Stimulated activated naive CD8-positive, alpha-beta T cell treated with anti-CD3 and anti-CD28 coated beads, Interleukin-15, amount 100 ng/mL, for 72 hours (primary cell): ENCODE measurements at regions not wholly inside any gene's neighbourhood (a gene's known extent, or its start where the extent isn't known, plus 50 kb on each side); places are given as distances from the start of the nearest gene placed in this dataset.

ENCODE experiments used
- ATAC-seq: fragments of 150-1000 bp; cut with Tn5 transposase; 2 replicates; pipeline ENCODE4 v1.10.0; 2021; ENCODE audit warnings: mild to moderate bottlenecking, moderate library complexity
- DNase-seq, 2 donors: peaks; one replicate each; pipeline ENCODE4 v3.0.0; 2021 to 2022
- H3K27ac Mint-ChIP-seq, 2 donors: one replicate each; pipeline ENCODE4 v1.8.0; 2022; ENCODE audit warnings: mild to moderate bottlenecking in 2 of 2, mixed read lengths in 2 of 2, moderate library complexity in 2 of 2
- H3K27me3 Mint-ChIP-seq: one replicate; pipeline ENCODE4 v1.8.0; 2022; ENCODE audit warnings: mixed read lengths
- H3K4me1 Mint-ChIP-seq: one replicate; pipeline ENCODE4 v1.8.0; 2022; ENCODE audit warnings: mild to moderate bottlenecking, mixed read lengths
- H3K4me3 Mint-ChIP-seq, 2 donors: one replicate each; pipeline ENCODE4 v1.8.0; 2022; ENCODE audit warnings: mild to moderate bottlenecking in 2 of 2, mixed read lengths in 2 of 2, moderate library complexity in 1 of 2
- H3K9me3 Mint-ChIP-seq, 2 donors: one replicate each; pipeline ENCODE4 v1.8.0; 2022; ENCODE audit warnings: mixed read lengths in 2 of 2

DNA sequence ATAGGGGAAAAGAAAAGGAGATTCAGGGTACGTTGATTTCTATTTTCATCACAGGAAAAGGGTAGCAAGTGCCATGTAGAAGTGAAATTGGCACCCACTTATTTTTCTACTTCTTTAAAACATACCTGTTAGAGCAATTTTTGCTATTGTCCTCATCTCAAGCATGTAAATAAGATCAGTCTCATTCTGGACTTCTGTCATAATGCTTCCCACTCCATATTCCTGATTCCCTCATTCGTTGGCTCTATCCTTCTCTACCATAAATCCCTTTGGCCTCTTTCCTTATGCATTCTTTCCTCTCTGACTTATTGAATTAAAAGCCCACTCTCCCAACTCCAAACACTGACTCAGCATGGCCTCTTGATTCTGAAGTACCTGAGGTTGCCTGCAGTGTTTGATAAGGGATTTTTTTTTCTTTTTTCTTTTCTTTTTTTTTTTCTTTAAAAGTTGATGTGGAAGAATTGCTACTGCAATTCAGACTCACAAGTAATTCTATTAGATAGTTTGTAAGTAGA is 465.7 kb downstream of the SLITRK6 start:
- Mint-ChIP-seq H3K27me3 (no peaks in the 10 kb centered on the region), H3K9me3 (peaks cover 8 to 9% of the 10 kb centered on the region in 2 donors), H3K4me3 (no peak overlapping the region), H3K4me1 (no peaks in the 10 kb centered on the region), H3K27ac (no peak overlapping the region)
- ATAC-seq (no peak), DNase-seq (no peak)

DNA sequence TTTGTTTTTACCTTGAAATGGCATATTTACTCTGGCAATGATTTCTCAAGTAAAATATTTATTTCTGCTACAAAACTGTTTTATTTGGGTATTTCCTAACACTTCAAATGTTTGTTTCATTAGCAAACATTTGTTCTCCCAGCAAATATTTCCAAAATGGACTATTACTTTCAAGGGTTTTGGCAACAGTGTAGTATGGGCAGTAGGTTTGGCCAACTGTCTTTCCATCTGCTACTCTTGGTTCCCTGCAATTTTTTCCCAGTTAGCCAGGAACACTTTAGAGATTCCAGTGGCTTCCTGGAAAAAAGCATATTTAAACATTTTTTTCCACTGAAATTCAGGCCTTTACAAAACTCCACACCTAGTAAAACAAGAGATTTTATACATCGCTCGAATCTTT is 466.6 kb downstream of the SLITRK6 start:
- no peak for DNase-seq
- no peak for ATAC-seq
- no peaks in the 10 kb centered on the region for H3K27me3 Mint-ChIP-seq
- H3K9me3 Mint-ChIP-seq: peaks cover 8 to 9% of the 10 kb centered on the region in 2 donors
- no peak overlapping the region for H3K4me3 Mint-ChIP-seq
- no peaks in the 10 kb centered on the region for H3K4me1 Mint-ChIP-seq
- no peak overlapping the region for H3K27ac Mint-ChIP-seq

DNA sequence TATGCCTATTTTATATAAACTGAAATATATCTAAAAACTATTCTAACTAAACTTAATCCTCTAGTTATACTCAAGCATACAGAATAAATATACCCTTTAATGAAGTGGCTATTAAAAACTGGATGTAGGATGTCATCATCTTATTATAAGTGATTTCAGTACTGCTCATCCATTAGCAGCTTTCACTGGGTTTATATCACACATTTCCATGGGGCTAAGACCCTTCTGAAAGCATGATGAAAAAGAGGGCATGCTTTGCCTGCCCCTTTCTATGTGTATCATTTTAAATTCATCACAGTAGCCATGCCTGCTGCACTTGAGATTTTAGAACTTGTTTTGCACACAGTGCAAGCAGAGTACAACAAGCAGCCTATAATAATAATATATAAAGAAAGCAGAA is 477.5 kb downstream of the SLITRK6 start:
- Mint-ChIP-seq H3K4me3 (no peak overlapping the region), H3K27me3 (no peaks in the 10 kb centered on the region), H3K27ac (no peak overlapping the region), H3K9me3 (no peaks in the 10 kb centered on the region), H3K4me1 (no peaks in the 10 kb centered on the region)
- no peak for DNase-seq
- no peak for ATAC-seq

DNA sequence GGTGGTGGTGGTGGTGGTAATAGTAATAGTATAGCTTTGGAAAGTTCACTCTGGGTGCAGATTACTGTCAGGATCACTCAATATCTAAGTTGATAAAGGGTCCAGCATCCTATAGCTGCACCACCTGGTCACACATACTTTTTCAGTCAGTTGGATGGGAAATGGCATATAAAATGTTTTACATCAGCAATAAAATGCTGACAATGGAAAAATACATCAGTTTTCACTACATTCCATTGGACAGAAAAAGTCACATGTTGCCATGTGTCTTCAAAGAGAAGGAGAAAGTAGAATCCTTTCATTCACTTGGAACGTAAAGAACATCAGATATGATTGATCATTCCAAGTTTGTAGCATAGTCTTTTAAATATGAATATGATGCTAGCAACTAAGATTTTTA is 481.4 kb downstream of the SLITRK6 start:
- DNase-seq (no peak), ATAC-seq (no peak)
- Mint-ChIP-seq H3K9me3 (no peaks in the 10 kb centered on the region), H3K27me3 (no peaks in the 10 kb centered on the region), H3K4me1 (no peaks in the 10 kb centered on the region), H3K4me3 (no peak overlapping the region), H3K27ac (no peak overlapping the region)

DNA sequence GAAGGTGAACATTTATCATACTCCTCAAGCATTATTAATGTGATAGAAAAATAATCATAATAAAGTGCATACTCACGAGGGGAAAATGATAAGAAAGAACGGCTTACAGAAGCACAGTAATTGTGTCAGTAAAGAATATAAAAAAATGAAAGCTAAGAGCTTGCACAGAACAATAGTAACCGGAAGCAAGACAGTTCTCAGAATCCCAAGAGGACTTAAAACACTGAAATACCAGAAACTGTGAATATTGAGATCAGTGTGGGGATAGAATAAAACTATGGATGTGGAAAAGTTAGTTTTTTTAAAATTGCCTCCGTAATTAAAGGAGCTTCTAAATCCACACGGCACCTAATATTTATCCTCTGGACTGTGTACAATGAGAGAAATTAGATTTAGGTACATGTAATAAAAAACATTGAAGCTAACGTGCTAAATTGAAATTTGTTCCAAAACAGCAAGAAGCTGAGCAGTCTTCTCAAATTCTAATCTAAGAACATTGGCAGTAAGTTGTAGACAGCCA is 482.7 kb downstream of the SLITRK6 start:
- Mint-ChIP-seq H3K27ac (no peak overlapping the region), H3K4me3 (no peak overlapping the region), H3K9me3 (no peaks in the 10 kb centered on the region), H3K27me3 (no peaks in the 10 kb centered on the region), H3K4me1 (no peaks in the 10 kb centered on the region)
- DNase-seq (no peak), ATAC-seq (no peak)

DNA sequence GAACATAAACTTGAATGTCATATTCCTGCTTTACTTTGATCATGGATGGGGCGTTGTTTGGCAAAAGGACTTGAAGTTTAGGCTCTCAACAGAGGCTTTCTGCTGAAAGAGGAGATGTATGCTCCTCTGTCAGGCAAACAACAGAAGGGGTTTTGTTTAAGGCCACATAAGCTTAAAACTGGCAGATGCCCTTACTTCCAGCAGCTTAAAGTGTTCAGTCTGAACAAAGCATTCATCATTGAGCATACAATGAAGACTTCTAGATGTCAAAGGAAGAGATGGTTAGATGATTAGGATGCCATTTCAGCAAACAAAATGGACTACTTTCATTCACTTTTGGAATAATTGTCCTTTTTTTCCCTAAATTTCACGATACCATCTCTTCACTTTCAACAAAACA is 484.5 kb downstream of the SLITRK6 start:
- Mint-ChIP-seq H3K27ac (no peak overlapping the region), H3K4me1 (no peaks in the 10 kb centered on the region), H3K4me3 (no peak overlapping the region), H3K9me3 (peaks cover 0 to 2% of the 10 kb centered on the region in 2 donors), H3K27me3 (no peaks in the 10 kb centered on the region)
- no peak for ATAC-seq
- no peak for DNase-seq

DNA sequence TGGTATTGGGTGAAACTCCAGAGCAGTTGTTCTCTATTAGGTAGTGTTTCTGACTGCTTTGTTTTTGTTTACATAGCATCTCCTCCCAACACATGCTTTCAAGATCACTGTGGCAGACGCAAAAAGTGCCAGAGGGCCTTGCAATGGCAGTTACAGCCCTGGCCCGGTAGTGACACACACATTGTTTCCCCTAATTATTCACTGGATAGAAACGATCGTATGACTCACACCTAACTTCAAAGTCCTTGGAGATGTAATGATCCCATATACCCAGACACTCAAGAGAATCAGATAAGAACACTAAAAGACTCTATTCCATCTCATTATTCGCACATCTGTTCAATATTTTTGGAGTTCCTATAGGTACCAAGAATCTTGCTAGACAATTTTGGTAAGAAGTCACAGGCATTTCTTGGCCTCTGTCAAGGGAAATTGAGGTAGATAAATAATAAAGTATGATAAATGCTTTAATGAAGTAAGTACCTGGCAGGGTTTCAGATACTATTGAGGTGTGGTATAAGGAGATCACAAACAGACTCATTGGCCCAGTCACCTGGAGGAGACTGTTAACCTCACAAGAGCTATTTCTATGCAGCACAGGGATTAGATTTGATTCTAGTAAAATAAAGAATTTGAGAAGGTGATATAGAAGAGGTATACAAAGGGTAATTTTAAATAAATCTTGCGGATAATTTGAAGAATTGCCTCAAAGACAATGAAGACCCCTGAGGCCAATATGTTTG is 485.3 kb downstream of the SLITRK6 start:
- no peak overlapping the region for H3K27ac Mint-ChIP-seq
- no peak for DNase-seq

DNA sequence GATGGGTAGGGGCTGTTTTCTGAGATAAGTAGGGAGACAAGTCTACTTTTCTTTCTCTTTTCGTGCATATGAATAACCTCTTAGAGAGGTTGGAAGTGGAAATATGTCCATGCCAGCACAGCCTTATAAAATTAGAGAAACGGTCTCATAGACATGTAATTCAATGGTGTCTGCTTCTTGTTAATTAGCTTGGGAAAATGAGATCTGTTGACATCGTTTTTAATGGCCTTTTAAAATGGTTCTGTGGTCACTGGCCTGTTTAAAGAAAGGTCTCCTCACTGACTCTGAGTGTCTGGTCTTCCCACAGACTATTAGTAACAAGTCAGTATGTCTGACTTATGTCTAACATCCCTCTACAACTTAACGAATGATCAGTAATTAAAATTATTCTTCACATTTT is 487.1 kb downstream of the SLITRK6 start:
- Mint-ChIP-seq H3K4me1 (no peaks in the 10 kb centered on the region), H3K9me3 (peaks cover 0 to 4% of the 10 kb centered on the region in 2 donors), H3K27me3 (no peaks in the 10 kb centered on the region), H3K4me3 (no peak overlapping the region), H3K27ac (no peak overlapping the region)
- no peak for ATAC-seq
- no peak for DNase-seq

More for the DNA sequence above, 485.3 kb downstream of the SLITRK6 start:
- no peak for ATAC-seq
- Mint-ChIP-seq H3K9me3 (peaks cover 0 to 4% of the 10 kb centered on the region in 2 donors), H3K4me1 (no peaks in the 10 kb centered on the region), H3K27me3 (no peaks in the 10 kb centered on the region), H3K4me3 (no peak overlapping the region)

DNA sequence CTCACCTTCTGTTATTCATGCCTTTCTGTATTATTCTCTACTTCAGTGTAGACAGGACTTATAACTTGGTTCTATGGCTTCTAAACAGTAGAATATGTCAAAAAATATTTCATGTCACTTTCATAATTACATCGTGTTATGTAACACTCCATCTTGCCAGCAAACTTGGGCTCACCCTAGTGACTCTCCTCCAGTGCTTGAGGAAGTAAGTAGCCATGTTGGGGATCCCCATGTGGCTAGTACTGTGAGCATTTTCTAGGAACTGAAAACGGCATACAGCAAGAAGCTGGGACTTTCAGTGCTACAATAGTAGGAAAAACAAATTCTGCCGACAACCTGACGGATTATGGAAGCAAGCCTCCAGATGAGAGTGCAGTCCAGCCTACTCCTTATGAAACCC is 495.6 kb downstream of the SLITRK6 start:
- H3K4me3 Mint-ChIP-seq: no peak overlapping the region
- H3K27ac Mint-ChIP-seq: no peak overlapping the region
- H3K9me3 Mint-ChIP-seq: no peaks in the 10 kb centered on the region
- DNase-seq (no peak), ATAC-seq (no peak)
- no peaks in the 10 kb centered on the region for H3K4me1 Mint-ChIP-seq
- H3K27me3 Mint-ChIP-seq: no peaks in the 10 kb centered on the region

DNA sequence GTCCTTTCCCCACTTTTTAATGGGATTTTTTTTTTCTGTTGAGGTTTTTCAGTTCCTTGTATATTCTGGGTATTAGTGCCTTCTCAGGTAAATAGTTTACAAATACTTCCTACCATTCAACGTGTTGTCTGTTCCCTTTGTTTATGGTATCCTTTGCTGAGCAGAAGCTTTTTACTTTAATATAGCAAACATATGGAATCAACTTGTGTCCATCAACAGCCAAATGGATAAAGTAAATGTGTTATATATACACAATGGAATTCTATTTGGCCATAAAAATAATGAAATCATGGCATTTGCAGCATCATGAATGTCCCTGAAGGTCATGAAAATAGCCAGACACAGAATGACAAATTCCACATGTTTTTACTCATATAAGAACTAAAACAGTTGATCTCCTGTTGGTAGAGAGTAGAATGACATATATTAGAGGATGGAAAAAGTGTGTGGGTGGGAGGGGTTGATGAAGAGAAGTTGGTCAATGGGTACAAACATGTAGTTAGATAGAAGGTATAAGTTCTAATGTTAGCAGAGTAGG is 500.8 kb downstream of the SLITRK6 start:
- Mint-ChIP-seq H3K27me3 (no peaks in the 10 kb centered on the region), H3K4me1 (no peaks in the 10 kb centered on the region), H3K9me3 (no peaks in the 10 kb centered on the region), H3K27ac (no peak overlapping the region), H3K4me3 (no peak overlapping the region)
- no peak for DNase-seq
- no peak for ATAC-seq

DNA sequence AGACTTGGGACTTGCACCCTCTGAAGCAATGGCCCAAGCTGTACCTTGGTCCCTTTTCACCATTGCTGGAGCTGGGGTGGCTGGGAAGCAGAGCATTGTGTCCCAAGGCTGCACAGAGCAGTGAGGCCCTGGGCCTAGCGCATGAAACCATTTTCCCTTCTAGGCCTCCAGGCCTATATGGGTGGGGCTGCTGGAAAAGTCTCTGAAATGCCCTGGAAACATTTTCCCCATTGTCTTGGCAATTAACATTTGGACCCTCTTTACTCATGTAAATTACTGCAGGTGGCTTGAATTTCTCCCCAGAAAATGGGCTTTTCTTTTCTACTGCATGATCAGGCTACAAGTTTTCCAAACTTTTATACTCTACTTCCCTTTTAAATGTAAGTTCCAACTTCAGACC is 510.5 kb downstream of the SLITRK6 start:
- no peaks in the 10 kb centered on the region for H3K4me1 Mint-ChIP-seq
- no peaks in the 10 kb centered on the region for H3K9me3 Mint-ChIP-seq
- no peak overlapping the region for H3K27ac Mint-ChIP-seq
- H3K4me3 Mint-ChIP-seq: no peak overlapping the region
- ATAC-seq (no peak), DNase-seq (no peak)
- H3K27me3 Mint-ChIP-seq: no peaks in the 10 kb centered on the region

DNA sequence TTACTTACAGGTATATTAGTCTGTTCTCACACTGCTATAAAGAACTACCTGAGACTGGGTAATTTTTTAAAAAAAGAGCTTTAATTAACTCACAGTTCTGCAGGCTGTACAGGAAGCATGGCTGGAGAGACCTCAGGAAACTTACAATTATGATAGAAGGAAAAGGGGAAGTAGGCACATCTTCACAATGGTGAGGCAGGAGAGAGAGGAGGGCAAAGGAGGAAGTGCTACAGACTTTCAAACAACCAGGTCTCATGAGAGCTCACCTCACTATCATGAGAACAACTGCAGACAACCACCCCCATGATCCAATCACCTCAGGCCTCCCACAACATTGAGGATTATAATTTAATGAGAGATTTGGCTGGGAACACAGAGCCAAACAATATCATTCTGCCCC is 511.7 kb downstream of the SLITRK6 start:
- no peak for ATAC-seq
- no peaks in the 10 kb centered on the region for H3K9me3 Mint-ChIP-seq

DNA sequence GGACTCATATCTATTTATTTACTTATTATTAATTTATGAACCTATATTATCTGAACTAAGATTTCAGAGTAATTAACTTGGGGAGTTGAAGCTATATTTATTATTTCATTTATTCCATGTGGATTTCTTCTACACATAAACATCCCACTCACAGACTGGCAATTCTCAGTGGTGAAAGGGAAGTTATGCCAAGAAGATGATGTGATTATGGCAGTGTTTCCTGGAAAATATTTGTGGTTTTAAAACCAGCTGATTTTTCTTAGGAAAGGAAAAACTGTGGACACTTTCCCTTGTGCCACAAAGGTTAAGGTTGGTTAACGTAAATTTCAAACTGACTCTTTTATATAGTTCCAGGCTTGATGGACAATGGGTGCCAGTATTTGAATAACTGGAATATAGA is 513.1 kb downstream of the SLITRK6 start:
- Mint-ChIP-seq H3K27me3 (no peaks in the 10 kb centered on the region), H3K4me1 (no peaks in the 10 kb centered on the region), H3K27ac (no peak overlapping the region), H3K9me3 (no peaks in the 10 kb centered on the region), H3K4me3 (no peak overlapping the region)
- DNase-seq (no peak), ATAC-seq (no peak)

More for the DNA sequence above, 511.7 kb downstream of the SLITRK6 start:
- Mint-ChIP-seq H3K27ac (no peak overlapping the region), H3K27me3 (no peaks in the 10 kb centered on the region), H3K4me3 (no peak overlapping the region), H3K4me1 (no peaks in the 10 kb centered on the region)
- DNase-seq: no peak

DNA sequence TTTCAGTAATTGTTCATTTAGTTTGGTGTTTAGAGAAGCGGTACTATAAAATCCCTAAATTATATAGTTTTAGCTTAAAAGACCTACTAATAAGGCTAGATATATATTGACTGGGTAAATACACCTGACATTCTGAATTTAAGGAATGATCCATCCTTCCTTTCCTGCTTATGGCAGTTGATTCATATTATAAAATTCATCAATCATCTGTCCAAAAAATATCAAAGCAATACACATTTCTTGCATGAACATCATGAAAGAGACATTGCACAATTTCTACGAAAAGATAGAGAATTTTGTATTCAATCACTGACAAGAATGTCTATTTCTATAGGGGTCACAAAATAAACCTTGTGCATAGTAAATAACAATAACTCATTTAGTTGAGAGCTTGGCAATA is 514.9 kb downstream of the SLITRK6 start:
- Mint-ChIP-seq H3K27me3 (no peaks in the 10 kb centered on the region), H3K9me3 (no peaks in the 10 kb centered on the region), H3K27ac (no peak overlapping the region), H3K4me3 (no peak overlapping the region), H3K4me1 (no peaks in the 10 kb centered on the region)
- no peak for DNase-seq
- no peak for ATAC-seq

DNA sequence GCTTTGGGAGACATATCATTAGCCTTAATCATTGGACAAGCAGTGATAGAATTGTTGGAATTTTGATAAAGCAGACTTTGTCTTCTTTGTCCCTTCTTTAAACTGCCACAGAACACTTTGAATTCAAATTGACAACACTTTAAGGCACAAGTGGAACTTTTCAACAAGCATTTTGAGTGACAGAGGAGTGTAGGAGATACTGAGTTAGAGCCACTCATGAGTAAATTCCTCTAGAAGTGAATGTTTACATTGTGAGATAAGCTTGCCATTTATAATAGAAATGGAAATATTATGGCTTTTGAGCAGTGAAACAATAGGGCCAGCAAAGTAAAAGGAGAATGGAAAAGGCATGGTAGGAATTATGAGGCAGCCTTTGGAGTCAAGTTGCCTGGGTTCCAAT is 515.8 kb downstream of the SLITRK6 start:
- no peak overlapping the region for H3K4me3 Mint-ChIP-seq
- ATAC-seq (no peak), DNase-seq (no peak)
- H3K27ac Mint-ChIP-seq: no peak overlapping the region
- H3K27me3 Mint-ChIP-seq: no peaks in the 10 kb centered on the region
- no peaks in the 10 kb centered on the region for H3K4me1 Mint-ChIP-seq
- H3K9me3 Mint-ChIP-seq: no peaks in the 10 kb centered on the region

DNA sequence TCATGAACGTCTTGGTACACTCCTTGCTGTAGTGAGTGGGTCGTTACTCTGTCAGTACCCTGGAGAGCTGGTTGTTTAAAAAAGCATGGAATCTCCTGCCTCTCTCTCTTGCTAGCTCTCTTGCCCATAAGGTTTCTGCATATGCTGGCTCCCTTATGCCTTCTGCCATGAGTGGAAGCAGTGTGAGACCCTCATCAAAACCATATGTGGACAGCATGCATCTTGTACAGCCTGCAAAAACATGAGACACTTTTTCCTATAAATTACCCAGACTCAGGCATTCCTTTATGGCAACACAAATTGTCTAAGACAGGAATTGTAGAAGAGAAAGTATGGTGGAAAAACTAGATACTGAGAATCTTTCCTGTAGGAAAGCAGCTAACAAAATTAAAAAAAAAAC is 516.3 kb downstream of the SLITRK6 start:
- H3K4me1 Mint-ChIP-seq: no peaks in the 10 kb centered on the region
- H3K9me3 Mint-ChIP-seq: no peaks in the 10 kb centered on the region
- H3K27me3 Mint-ChIP-seq: no peaks in the 10 kb centered on the region
- ATAC-seq (no peak), DNase-seq (no peak)
- no peak overlapping the region for H3K27ac Mint-ChIP-seq
- H3K4me3 Mint-ChIP-seq: no peak overlapping the region
